HG02970 (cell line): ENCODE measurements at regions not wholly inside any gene's neighbourhood (a gene's known extent, or its start where the extent isn't known, plus 50 kb on each side); places are given as distances from the start of the nearest gene placed in this dataset.
"Not testable (repeated sequence)": the region's sequence is repeated elsewhere in the genome, so short reads cannot be mapped to it uniquely, and the experiment has no call there.

Experiments used
- ATAC-seq: cut with Tn5 transposase; IDR thresholded peaks from one replicate; pipeline ENCODE4 v1.9.1; 2021; ENCODE audit warnings: mild to moderate bottlenecking, moderate library complexity, moderate number of reproducible peaks; ENCODE audit not compliant: unreplicated experiment, low FRiP score

GRCh38 chr5:54885636-54886035 lies 99.8 kb downstream of the ESM1 start:
- no peak for ATAC-seq

DNA sequence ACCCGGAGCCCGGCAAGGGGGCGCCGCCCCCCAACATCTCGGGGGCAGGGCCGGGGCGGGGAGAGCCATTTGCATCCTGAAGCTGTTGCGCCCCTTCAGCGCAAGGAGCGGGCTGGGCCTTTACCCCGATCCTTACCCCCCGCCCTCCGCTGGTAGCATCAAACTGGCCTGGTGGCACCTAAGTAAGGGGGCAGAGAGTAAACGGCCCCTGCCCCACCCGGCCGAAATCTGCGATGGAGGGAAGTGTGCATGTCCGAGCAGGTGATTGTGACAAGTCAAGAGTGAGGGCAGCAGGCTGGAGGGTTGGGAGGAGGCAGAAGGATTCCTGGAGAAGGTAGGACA lies 101.2 kb downstream of the ESM1 start:
- ATAC-seq: no peak

DNA sequence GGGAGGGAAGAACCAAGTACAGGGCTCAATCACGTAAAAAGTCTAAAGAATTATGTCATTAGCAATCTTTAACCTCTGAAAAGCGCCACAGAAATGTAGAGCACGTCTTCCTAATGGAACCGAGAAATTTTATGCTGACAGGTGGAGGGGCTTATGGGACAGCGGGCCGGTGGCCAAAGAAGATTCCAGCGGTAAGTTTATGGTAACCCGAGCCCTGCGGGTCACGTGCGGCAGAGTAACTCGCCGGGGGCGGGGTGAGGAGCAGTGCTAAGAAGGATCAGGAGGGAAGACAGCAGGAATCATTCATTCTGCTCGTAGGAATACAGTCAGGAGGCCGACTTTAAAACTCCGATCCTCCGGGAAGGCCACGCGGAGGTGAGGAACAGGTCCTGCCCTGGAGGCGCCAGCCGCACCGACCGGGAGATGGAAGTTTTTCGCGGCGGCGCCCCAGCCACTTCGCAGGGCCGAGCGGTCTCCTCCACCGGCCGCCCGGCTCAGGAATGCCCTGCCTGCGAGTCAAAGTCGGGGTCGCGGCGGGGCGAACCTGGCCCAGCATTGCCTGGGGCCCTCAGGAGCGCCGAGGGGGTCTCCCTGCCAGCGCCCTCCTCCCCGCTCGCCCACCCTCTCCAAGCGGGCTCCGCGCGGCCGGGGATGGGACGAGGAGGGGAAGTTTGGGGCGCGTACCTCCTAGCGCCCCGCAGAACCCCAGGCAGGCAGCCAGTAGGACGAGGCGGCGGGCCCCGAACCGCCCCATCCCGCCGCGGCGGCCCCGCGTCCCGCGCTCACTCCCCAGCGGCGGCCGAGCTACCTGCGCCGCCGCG lies 101.8 kb downstream of the ESM1 start:
- no peak for ATAC-seq

DNA sequence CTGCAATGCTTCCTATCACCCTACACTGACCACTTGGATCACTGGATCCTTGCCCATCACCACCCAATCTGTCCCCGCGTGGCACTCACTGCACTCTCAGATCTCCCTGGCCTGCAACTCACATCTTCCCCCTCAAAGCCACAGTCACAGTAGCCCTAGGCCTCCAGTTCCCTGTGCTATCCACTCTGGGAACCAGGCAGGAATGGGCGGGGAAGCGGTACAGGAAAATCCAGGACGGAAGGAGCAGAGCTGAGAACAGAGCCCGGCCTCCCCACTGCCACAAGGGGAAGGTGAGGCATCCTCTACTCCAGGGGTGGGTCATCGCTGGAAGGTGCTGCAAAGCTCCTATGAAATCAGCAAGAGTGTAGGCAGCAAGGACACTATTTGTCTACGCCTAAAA lies 102.6 kb downstream of the ESM1 start:
- no peak for ATAC-seq

- ATAC-seq: no peak
Observed at GRCh38 chr5:54882101-54882500, 103.3 kb downstream of the ESM1 start.

GRCh38 chr5:54881286-54882005 lies 103.9 kb downstream of the ESM1 start:
- no peak for ATAC-seq

DNA sequence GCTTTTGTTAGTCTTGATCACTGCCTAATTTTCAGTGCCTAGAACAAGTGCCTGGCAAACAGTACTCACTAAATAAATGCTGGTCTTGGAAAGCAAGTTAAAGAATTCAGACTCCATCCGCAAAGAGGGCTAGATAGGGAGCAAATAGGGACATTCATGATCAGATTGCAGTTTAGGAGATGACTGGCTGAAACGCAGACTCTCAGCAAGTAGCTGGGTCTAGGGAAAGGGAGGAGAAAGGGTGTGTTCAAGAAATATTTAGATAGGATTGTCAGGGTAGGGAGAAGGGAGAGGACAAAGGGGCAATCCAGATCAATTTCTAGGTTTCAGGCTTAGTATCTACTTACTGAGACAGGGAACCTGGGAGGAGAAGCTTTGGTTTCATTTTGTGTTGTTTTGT lies 108.4 kb downstream of the ESM1 start:
- no peak for ATAC-seq

DNA sequence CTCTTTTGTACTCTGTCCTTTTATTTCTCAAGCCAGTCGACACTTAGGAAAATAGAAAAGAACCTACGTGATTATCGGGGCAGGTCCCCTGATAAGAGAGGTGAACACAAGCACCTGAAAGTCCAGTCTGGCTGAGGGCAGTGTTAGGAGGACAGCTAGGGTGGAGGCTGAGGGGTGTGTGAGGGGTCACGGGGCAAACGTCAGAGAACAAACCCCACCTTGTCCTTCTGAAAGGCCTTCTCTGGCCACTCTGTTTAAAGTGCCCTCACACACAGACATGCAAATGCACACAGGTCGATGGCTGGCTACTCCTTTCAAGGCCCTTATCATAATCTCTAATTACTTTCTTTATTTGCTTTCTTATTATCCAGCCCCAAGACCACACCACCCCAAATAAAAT lies 108.8 kb downstream of the ESM1 start:
- no peak for ATAC-seq

DNA sequence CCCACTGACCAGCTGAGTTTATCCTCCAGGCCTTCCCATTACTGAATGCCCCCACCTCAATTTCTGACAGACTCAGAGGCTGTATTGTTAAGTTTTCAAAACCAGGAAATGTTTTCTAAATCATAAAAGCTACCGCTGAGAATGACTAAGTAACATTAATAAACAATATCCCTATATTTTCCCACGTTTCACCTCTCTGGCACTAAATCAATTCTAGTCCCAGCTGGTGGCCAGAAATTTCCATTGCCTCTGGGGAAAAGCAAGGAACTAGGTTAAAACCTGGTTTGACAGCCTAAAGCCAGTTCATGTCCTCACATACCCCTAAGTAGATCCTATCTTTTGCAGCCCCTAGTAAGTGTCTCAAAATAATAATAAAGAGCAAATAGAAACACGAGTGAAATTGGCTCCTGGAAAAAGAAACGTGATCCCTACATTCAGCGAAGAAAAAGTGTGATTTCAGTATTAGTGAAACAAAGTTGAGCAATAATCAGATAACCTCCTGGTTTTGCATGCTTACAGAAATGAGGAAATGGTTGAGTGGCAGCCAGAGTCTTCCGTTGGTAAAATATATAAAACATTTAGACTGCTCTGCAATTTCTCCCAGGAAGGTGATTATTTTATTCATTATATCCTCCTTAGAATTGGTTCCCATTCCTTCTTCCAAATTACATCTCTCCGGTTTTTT lies 110.9 kb downstream of the ESM1 start:
- ATAC-seq: no peak

DNA sequence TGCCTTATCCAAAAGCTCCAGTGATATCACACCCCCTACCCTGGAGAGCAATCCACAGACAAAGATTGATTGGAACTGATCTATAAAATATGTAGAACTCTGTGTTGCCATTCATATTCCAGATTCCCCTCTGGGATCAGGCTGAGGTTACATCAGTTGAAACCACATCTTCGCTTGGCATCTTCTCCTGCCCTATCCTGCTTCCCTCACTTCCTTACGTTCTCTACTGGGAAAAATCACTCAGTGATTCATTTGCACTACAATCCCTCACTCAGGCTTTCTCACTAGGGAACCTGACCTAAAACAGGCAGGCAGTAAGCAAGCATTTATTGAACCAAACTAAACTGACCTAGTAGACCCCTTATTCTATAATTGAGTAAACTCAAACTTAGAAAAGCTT lies 111.7 kb downstream of the ESM1 start:
- no peak for ATAC-seq

- no peak for ATAC-seq
Observed at GRCh38 chr5:54872810-54873209, 112.6 kb downstream of the ESM1 start.

DNA sequence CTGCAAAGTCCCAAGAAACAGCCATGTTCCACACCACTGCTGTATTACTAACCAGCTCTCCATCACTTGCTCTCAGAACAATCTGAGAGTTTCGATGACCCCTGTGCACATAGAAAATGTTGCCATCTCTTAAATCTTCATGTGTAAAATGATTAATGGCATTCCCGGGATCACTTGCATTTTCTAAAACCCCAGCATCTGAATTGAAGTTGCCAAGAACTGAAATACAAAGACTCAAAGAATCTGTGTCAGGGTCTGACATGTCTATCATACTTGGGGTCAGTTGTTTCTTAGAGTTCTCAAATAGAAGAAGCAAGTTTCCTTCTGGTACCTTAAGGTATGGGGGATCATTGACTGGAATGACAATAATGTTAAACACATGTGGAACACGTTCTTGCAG lies 115.1 kb downstream of the ESM1 start:
- ATAC-seq: no peak

GRCh38 chr5:54869691-54870090 lies 115.7 kb downstream of the ESM1 start:
- ATAC-seq: no peak

GRCh38 chr5:54868511-54869483 lies 116.6 kb downstream of the ESM1 start:
- no peak for ATAC-seq

DNA sequence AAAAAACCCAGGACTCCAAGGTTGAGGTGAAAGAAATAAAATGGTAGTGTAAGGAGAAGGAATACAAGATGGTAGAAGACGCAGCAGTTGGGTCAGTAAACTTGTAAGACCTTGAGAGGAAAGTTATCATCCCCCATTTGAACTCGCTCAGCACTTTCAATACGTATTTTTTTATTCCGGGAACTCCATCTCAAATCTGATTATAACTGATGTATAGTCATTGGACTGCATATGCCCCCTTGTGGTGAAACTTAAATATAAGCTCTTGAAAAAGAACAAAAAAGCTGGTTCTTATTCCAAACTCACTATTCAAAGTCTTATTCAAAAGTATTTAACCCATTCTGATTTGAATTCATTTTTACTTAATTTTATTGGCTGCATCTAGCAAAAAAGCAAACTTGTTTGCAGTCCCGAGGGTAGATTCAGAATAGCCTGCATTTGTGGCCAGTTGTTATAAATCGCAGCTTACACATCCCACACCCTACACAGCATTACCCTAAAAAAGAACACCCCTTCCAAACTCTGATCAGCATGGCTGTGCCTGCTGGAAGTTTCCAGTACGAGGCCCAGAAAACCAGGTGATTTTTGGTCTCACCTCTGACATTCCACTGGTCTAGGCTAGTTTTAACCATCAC lies 118.0 kb downstream of the ESM1 start:
- no peak for ATAC-seq

GRCh38 chr5:54864911-54865515 lies 120.4 kb downstream of the ESM1 start:
- not testable (repeated sequence) for ATAC-seq

- ATAC-seq: no peak
Observed at GRCh38 chr5:54862036-54862435, 123.4 kb downstream of the ESM1 start.

DNA sequence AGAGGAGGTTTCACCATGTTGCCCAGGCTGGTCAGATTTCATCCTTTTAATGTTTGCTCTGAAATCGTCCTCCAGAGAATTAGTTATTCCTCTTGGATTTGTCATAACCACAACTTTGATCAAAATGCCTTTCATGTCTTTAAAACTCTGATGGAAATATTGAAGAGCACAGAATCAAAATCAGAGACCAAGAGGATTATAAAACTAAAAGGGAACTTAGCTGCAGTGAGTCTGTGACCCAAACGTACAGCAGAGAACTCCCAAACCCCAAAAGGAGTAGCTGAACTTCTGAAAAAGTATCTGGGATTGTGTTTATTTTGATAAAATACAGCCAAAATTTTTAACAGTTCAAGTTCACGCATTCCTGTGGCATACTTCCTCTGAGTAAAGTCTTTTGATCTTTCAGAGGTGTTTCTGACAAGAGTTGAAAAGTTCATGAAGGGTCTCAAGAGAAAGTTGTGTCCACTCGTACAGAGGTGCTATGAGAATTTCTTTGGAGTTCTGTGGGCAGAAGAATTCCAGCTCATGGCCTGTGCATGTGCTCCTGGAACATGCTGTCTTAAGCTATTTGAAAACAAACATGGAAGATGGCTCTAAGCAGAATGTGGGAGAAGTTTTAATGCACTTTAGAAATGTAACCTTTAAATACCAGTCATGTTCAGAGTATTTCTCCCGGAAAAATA lies 124.0 kb downstream of the ESM1 start:
- no peak for ATAC-seq

GRCh38 chr5:54860321-54860720 lies 125.1 kb downstream of the ESM1 start:
- ATAC-seq: no peak
